Hepatic stellate cell (primary cell): ENCODE measurements at regions not wholly inside any gene's neighbourhood (a gene's known extent, or its start where the extent isn't known, plus 50 kb on each side); places are given as distances from the start of the nearest gene placed in this dataset.

ENCODE experiments used
- DNase-seq: peaks from one replicate; pipeline ENCODE4 v3.0.0; 2011; ENCODE audit warnings: low spot score

- DNase-seq: no peak
These were observed 151.5 kb upstream of the PARP11 start for GRCh38 chr12:4024701-4025100.

- no peak for DNase-seq
These were observed 142.3 kb upstream of the PARP11 start for GRCh38 chr12:4015225-4016091.

- DNase-seq: no peak
These were observed 141.6 kb upstream of the PARP11 start for GRCh38 chr12:4014858-4015224.

- DNase-seq: no peak
These were observed 141.2 kb upstream of the PARP11 start for GRCh38 chr12:4014444-4014843.

- DNase-seq: no peak
These were observed 140.1 kb upstream of the PARP11 start for GRCh38 chr12:4012977-4013968.

- no peak for DNase-seq
These were observed 138.9 kb upstream of the PARP11 start for GRCh38 chr12:4012073-4012472.

GRCh38 chr12:4011597-4011996 lies 138.4 kb upstream of the PARP11 start:
- no peak for DNase-seq

- no peak for DNase-seq
These were observed 136.9 kb upstream of the PARP11 start for GRCh38 chr12:4009979-4010704.

GRCh38 chr12:4006743-4007142 lies 133.5 kb upstream of the PARP11 start:
- DNase-seq: no peak

- DNase-seq: no peak
These were observed 132.7 kb upstream of the PARP11 start for GRCh38 chr12:4005851-4006430.

- no peak for DNase-seq
These were observed 130.4 kb upstream of the PARP11 start for GRCh38 chr12:4003576-4003975.

GRCh38 chr12:4002601-4003000 lies 129.4 kb upstream of the PARP11 start:
- no peak for DNase-seq

GRCh38 chr12:4001841-4002240 lies 128.6 kb upstream of the PARP11 start:
- no peak for DNase-seq

GRCh38 chr12:4001031-4001430 lies 127.8 kb upstream of the PARP11 start:
- DNase-seq: no peak

GRCh38 chr12:3999904-4000303 lies 126.7 kb upstream of the PARP11 start:
- DNase-seq: no peak

- no peak for DNase-seq
These were observed 126.0 kb upstream of the PARP11 start for GRCh38 chr12:3998968-3999792.

- no peak for DNase-seq
These were observed 125.2 kb upstream of the PARP11 start for GRCh38 chr12:3998397-3998796.

GRCh38 chr12:3996322-3996721 lies 123.1 kb upstream of the PARP11 start:
- no peak for DNase-seq

GRCh38 chr12:3995306-3995705 lies 122.1 kb upstream of the PARP11 start:
- DNase-seq: no peak

- no peak for DNase-seq
These were observed 121.3 kb upstream of the PARP11 start for GRCh38 chr12:3994500-3994899.

GRCh38 chr12:3992945-3993344 lies 119.7 kb upstream of the PARP11 start:
- DNase-seq: no peak
